ENCODE measurements at regions not wholly inside any gene's neighbourhood (a gene's known extent, or its start where the extent isn't known, plus 50 kb on each side); places are given as distances from the start of the nearest gene placed in this dataset.

DNA sequence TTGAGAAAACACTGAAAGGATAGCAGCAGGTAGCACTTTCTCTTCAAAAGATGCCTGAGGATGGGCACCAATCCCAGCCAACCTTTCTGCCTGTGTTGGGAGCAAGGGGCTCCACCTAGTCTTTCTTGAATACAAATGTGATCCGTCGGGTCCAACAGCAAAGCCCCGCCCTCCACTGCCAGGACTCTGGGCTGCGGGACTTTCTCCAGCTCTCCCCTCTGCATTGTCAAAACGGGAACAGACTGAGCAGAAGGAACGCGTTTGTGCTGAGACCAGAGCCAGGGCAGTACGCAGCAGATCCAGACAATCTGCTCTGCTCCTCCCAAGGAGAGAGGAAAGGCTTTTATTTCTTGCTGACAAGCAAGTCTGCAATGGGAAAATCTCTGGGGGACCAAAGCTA, 139.7 kb downstream of the SEC61B start:
- DNase-seq (ENCODE audit: extremely low spot score) = no peak
- ChIA-PET POLR2A (no interaction called here), CTCF (interaction anchor here (1.4 to 2.1 kb wide), 4 partner anchors 9 to 19 kb away, joined by 3 to 7 read pairs (median 6); no protein-coding TSS in a partner anchor)
- TF ChIP-seq CTCF (IDR thresholded peaks at IDR 0.05; ENCODE audit: control extremely low read depth, extremely low read depth, low read depth, missing control alignments) = no peak

DNA sequence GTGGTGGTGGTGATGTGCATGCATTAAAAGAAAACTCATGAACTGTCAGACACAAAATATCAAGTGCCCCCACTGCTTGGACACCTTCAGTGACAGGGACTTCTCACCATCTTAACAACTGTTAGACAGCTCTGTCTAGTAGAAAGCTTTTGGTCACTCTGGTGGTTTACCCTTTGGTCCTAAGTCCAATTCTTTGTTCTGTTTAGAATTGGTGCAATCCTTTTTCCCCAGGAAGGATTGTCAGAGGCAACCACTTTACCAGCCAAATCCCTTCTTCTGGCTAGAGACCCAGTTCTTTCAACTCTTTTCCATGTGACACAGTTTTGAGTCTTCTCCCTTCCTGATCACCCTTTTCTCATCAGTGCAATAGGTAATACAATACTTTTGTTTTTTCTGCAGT, 140.2 kb downstream of the SEC61B start:
- DNase-seq (ENCODE audit: extremely low spot score) = no peak
- POLR2A ChIA-PET = no interaction called here
- CTCF ChIA-PET = no interaction called here
- TF ChIP-seq CTCF (IDR thresholded peaks at IDR 0.05; ENCODE audit: control extremely low read depth, extremely low read depth, low read depth, missing control alignments) = no peak

DNA sequence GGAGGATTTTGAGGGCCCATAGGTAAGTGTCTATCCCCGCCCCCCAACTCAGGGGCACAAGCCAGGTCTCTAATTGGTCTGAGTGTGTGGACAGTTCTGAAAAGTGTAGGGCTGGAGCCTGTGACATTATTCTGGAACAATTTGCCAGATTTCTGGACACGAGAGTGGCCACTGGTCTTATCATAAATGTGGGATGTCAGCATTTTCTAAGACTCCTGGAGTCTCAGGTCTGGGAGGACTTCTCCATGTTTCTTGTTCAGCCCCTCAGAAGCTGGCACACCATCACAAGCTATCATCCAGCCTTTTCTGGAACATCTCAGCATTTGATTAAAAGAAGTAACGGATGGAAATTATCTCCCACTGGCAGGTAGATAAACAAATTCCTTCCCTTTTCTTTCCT, 141.4 kb downstream of the SEC61B start:
- ChIA-PET CTCF (interaction anchor here (1.0 to 1.5 kb wide), 5 partner anchors 10 to 163 kb away, joined by 3 to 5 read pairs (median 3); no protein-coding TSS in a partner anchor), POLR2A (no interaction called here)
- TF ChIP-seq CTCF (IDR thresholded peaks at IDR 0.05; ENCODE audit: control extremely low read depth, extremely low read depth, low read depth, missing control alignments) = no peak
- no peak for DNase-seq (ENCODE audit: extremely low spot score)

DNA sequence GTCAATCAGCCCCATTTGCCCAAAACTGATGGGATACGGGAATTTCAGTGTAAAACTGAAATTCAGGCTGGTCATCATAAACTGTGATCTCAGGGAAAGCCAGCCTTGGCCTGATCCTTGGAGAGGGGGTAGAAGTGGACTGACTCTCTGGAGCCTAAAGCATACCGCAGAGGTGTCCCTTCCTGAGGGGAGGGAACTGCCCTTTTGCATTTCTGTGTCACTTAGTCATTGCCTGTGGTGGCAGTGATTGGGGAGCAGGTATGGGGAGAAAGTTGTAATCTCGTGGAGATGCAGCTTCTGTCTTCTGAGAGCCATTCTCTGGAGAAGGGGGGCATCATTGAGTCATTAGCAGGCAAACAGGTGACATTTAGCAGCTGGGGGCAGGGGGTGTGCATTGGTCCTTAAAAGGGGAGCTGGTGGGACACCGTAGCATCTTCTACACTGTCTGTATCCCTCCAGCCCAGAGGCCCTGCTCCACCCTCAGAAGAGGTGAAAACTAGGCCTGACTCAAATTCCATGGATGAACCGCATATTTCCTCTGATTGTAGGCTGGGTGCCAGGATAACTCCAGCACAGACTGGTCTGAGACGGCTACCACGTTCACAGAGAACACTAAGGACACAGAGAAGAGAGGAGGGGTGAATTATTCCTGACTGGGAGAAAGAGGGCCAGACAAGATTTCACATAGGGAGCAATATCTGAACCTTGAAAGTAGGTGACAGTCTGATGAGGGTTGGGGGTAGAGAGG, 143.3 kb downstream of the SEC61B start:
- DNase-seq (ENCODE audit: extremely low spot score) = no peak
- TF ChIP-seq CTCF (IDR thresholded peaks at IDR 0.05; ENCODE audit: control extremely low read depth, extremely low read depth, low read depth, missing control alignments) = no peak
- ChIA-PET CTCF (interaction anchor here (0.9 to 1.3 kb wide), 2 partner anchors 13 to 180 kb away, joined by 3 read pairs; no protein-coding TSS in a partner anchor), POLR2A (no interaction called here)

DNA sequence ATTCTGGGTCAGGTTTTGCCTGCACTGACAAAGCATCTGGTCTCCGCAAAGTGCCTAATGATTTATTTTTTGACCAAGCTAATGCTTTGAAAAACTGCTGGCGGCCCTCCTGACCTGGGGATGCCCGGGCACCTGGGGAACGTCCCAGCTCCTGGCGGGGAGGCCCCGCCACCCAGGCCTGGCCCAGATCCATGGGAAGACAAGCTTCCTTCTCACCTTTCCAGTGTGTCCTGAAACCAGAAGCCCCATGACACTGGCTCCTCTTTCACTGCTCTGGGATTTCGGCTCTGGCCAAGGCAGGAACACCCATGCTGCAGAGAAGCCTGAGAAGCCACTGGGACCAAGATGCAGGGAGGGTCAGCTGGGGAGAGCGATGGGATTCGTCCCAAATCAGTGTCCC, 144.1 kb downstream of the SEC61B start:
- ChIA-PET POLR2A (no interaction called here), CTCF (interaction anchor here (0.9 to 1.3 kb wide), 2 partner anchors 14 to 181 kb away, joined by 3 read pairs; no protein-coding TSS in a partner anchor)
- TF ChIP-seq CTCF (IDR thresholded peaks at IDR 0.05; ENCODE audit: control extremely low read depth, extremely low read depth, low read depth, missing control alignments) = no peak
- DNase-seq (ENCODE audit: extremely low spot score) = no peak

DNA sequence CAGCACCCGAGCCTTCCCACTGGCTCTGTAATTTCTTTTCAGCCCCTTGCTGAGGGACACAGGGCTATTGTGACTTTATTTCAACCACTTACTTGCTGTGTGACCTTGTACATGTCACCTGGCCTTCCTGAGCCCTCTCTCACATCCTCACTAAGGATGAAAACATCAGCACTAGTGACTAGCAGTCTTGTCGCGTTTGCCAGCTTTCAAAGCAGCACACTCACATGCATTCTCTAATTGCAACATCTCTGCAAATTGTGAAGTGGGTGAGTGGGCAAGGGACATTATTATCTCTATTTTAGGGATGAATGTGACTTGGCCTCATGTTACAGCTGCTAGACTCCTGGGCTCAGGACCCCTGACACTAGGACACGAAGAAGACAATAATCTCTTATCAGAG, 144.5 kb downstream of the SEC61B start:
- DNase-seq (ENCODE audit: extremely low spot score) = no peak
- TF ChIP-seq CTCF (IDR thresholded peaks at IDR 0.05; ENCODE audit: control extremely low read depth, extremely low read depth, low read depth, missing control alignments) = no peak
- ChIA-PET CTCF (interaction anchor here (1.3 kb wide), 1 partner anchor 181 kb away, joined by 3 read pairs; no protein-coding TSS in a partner anchor), POLR2A (no interaction called here)
